ENCODE measurements at regions not wholly inside any gene's neighbourhood (a gene's known extent, or its start where the extent isn't known, plus 50 kb on each side); places are given as distances from the start of the nearest gene placed in this dataset.
"Not testable (repeated sequence)": the region's sequence is repeated elsewhere in the genome, so short reads cannot be mapped to it uniquely, and the experiment has no call there.

DNA sequence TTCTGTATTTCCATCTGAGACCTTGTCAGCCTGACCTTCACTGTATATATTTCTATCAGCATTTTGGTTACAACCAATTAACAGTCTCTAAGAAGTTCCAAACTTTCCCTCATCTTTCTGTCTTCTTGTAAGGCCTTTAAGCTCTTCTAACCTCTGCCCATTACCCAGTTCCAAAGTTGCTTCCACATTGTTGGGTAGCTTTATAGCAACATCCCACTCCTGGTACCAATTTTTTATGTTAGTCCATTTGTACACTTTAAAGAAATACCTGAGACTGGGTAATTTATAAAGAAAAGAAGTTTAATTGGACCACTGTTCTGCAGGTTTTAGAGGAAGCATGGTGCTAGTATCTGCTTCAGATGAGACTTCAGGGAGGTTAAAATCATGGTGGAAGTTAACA lies 1979.7 kb upstream of the RAG2 start:
- no peaks in the 10 kb centered on the region for H3K36me3 Mint-ChIP-seq (ENCODE audit: low read depth)
- intact Hi-C loops (cut with micrococcal nuclease): no loop called here
- no peaks in the 10 kb centered on the region for H3K4me1 Mint-ChIP-seq
- H3K4me3 Mint-ChIP-seq: no peak overlapping the region
- no peak overlapping the region for H3K27ac Mint-ChIP-seq
- no peak for DNase-seq
- H3K27me3 Mint-ChIP-seq: no peaks in the 10 kb centered on the region
- H3K9me3 Mint-ChIP-seq: no peaks in the 10 kb centered on the region

DNA sequence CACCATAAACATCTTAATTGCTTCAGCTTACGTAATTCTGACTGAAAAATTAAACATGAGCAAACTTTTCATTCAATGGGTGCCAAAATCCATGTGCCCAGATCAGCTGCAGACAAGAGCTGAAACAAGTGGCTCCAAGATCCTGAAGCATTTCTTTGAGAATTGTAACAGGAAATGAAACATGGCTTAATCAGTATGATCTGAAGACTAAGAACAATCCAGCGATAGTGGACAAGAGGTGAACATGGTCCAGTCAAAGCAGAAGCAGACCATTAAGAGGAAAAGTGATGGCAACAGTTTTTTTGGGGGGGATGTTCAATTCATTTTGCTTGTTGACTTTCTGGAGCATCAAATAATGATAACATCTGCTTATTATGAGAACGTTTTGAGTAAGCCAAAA lies 1964.5 kb upstream of the RAG2 start:
- DNase-seq: no peak
- Mint-ChIP-seq H3K9me3 (no peaks in the 10 kb centered on the region), H3K27me3 (no peaks in the 10 kb centered on the region), H3K4me3 (no peak overlapping the region), H3K27ac (no peak overlapping the region), H3K4me1 (no peaks in the 10 kb centered on the region), H3K36me3 (ENCODE audit: low read depth) (no peaks in the 10 kb centered on the region)
- intact Hi-C loops (cut with micrococcal nuclease): no loop called here

DNA sequence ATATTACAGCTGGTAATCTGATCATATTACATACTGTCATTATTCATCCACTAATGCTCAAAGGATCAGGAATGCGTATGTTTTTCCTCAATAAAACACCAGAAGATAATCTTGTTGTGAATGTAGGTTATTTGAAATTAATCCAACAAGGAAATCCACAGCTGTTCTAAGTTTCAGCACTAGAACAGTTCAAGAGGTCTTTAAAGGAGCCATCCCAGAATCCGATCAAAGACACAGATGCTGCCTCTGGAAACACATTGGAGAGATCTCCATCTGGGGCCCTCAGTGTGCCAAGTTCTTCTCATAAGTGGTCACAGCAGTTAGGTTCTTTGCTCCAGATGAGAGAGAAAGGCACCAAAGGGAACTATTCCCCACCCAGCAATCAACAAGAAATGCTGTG lies 1955.1 kb upstream of the RAG2 start:
- no peaks in the 10 kb centered on the region for H3K9me3 Mint-ChIP-seq
- DNase-seq: no peak
- no peak overlapping the region for H3K4me3 Mint-ChIP-seq
- no peak overlapping the region for H3K27ac Mint-ChIP-seq
- H3K27me3 Mint-ChIP-seq: no peaks in the 10 kb centered on the region
- intact Hi-C loops (cut with micrococcal nuclease): no loop called here
- H3K36me3 Mint-ChIP-seq (ENCODE audit: low read depth): no peaks in the 10 kb centered on the region
- H3K4me1 Mint-ChIP-seq: no peaks in the 10 kb centered on the region

DNA sequence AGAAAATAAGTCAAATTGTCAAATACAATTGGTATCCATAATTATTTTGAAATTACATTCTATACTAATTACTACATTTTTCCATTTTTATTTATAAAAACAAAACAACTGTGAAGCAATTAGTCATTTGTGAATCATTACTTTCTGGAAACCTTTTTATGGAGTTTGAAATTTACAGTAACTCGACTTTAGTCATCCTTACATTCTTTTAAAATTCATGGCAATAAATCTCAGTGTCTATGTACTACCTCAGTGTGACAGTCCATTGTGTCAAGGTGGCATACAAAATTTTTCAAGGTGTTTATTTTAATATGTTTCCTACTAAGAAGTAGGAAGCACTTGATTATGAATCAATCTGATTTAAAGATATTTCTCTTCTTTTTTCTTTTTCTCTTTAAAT lies 1949.4 kb upstream of the RAG2 start:
- no peaks in the 10 kb centered on the region for H3K36me3 Mint-ChIP-seq (ENCODE audit: low read depth)
- no peaks in the 10 kb centered on the region for H3K4me1 Mint-ChIP-seq
- H3K4me3 Mint-ChIP-seq: no peak overlapping the region
- no peaks in the 10 kb centered on the region for H3K27me3 Mint-ChIP-seq
- no peak overlapping the region for H3K27ac Mint-ChIP-seq
- peaks cover 4% of the 10 kb centered on the region for H3K9me3 Mint-ChIP-seq
- intact Hi-C loops (cut with micrococcal nuclease): no loop called here
- DNase-seq: no peak

DNA sequence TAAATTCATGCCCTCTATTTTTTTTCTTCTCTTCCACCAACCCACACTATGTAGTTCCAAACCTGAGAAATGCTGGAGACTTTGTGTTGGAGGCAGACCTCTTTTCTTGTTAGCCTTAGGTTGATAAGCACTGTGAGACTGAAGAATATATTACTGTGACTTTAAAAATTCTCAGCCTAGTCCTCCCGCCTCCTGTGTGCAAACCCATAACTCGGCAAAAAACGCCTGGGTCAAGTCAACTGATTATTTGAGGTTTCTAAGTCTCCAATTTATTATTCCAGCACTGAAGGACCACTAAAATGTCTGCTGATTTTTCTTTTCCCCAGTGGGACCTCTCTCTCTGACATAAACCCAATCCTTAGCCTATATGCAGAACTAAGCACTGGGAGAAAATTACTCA lies 1946.0 kb upstream of the RAG2 start:
- no peaks in the 10 kb centered on the region for H3K36me3 Mint-ChIP-seq (ENCODE audit: low read depth)
- no peaks in the 10 kb centered on the region for H3K4me1 Mint-ChIP-seq
- H3K27me3 Mint-ChIP-seq: no peaks in the 10 kb centered on the region
- no peak for DNase-seq
- no peak overlapping the region for H3K27ac Mint-ChIP-seq
- no peak overlapping the region for H3K4me3 Mint-ChIP-seq
- intact Hi-C loops (cut with micrococcal nuclease): no loop called here
- H3K9me3 Mint-ChIP-seq: peaks cover 4% of the 10 kb centered on the region

DNA sequence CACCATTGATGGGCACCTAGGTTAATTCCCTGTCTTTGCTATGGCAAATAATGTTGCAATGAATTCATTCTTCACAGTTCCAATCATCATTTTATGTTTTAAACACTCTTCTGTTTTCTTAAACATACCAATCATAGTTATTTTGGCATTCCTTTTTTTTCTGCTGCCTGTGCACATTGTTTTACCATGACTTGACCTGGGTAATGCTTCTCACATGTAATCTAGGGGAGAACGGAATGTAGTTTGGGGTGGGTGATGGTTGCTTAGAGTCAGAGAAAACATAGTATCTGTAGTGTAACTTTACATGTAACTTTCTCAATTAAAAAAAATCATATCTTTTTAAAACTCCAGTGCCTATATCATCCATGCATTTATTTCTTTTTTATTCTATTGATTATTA lies 1945.3 kb upstream of the RAG2 start:
- no peaks in the 10 kb centered on the region for H3K27me3 Mint-ChIP-seq
- H3K4me1 Mint-ChIP-seq: no peaks in the 10 kb centered on the region
- intact Hi-C loops (cut with micrococcal nuclease): no loop called here
- H3K36me3 Mint-ChIP-seq (ENCODE audit: low read depth): no peaks in the 10 kb centered on the region
- no peak overlapping the region for H3K27ac Mint-ChIP-seq
- no peak overlapping the region for H3K4me3 Mint-ChIP-seq
- no peak for DNase-seq
- peaks cover 4% of the 10 kb centered on the region for H3K9me3 Mint-ChIP-seq

DNA sequence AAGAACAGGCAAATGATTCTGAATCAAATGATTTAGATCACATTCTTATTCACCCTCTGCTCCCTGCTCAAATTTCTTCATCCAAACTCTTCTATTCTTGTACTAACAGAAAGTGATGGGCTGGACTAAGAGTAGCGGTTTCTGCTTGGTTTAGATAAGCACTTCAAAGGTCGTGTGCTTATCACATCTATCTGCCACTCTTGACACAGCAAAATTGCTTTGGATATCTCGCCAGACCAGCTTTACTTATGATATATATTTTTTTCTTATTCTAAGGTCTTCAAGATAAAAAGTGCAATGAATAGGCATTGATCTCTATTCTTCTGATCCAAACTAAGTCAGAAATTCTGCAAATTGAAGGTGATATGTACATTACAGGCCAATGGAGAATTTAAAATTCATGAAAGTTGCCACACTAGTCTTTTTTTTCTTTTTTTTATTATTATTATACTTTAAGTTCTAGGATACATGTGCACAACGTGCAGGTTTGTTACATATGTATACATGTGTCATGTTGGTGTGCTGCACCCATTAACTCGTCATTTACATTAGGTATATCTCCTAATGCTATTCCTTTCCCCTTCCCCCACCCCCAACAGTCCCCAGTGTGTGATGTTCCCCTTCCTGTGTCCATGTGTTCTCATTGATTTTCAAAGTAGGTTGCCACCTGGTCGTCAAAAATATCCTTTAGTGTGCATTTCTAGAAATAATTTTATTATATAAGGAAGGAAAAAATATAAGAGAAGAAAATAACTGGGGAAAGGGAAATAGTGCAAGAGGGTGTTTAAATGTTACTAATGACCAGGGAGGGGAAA lies 1941.0 kb upstream of the RAG2 start:
- Mint-ChIP-seq H3K4me3 (no peak overlapping the region), H3K4me1 (no peaks in the 10 kb centered on the region), H3K36me3 (ENCODE audit: low read depth) (no peaks in the 10 kb centered on the region), H3K27me3 (no peaks in the 10 kb centered on the region), H3K9me3 (peaks cover 4% of the 10 kb centered on the region), H3K27ac (no peak overlapping the region)
- intact Hi-C loops (cut with micrococcal nuclease): no loop called here
- no peak for DNase-seq

DNA sequence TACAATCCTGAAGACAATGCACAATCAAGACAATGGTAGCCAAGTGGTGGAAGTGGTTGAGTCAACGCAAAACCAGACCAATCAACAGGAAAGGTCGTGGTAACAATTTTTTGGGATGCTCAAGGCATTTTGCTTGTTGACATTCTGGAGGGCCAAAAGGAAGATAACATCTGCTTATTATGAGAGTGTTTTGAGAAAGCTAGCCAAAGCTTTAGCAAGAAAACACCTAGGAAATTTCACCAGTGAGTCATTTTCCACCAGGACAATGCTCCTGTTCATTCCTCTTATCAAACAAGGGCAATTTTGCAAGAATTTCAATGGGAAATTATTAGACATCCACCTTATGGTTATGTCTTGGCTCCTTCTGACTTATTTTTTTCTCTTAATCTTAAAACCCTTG lies 1932.2 kb upstream of the RAG2 start:
- DNase-seq: no peak
- Mint-ChIP-seq H3K27ac (no peak overlapping the region), H3K27me3 (no peaks in the 10 kb centered on the region), H3K4me3 (no peak overlapping the region), H3K9me3 (peaks cover 3% of the 10 kb centered on the region), H3K4me1 (no peaks in the 10 kb centered on the region), H3K36me3 (ENCODE audit: low read depth) (no peaks in the 10 kb centered on the region)
- intact Hi-C loops (cut with micrococcal nuclease): no loop called here

DNA sequence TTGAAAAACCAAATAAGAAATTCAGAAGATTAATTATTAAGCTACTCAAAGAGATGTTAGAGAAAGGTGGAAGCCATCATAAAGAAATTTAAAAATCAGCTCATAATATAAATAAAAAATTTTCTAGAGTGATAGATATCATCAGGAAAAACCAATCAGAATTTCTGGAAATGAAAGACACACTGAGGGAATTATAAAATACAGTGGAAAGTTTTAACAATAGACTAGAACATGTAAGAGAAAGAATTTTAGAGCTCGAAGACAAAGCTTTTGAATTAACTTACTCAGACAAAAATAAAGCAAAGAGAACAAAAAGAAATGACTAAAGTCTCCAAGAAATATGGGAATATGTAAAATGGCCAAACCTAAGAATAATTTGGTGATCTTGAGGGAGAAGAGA lies 1926.9 kb upstream of the RAG2 start:
- no peak overlapping the region for H3K27ac Mint-ChIP-seq
- peaks cover 6% of the 10 kb centered on the region for H3K9me3 Mint-ChIP-seq
- H3K27me3 Mint-ChIP-seq: no peaks in the 10 kb centered on the region
- DNase-seq: no peak
- intact Hi-C loops (cut with micrococcal nuclease): no loop called here
- no peaks in the 10 kb centered on the region for H3K4me1 Mint-ChIP-seq
- no peak overlapping the region for H3K4me3 Mint-ChIP-seq
- H3K36me3 Mint-ChIP-seq (ENCODE audit: low read depth): no peaks in the 10 kb centered on the region

DNA sequence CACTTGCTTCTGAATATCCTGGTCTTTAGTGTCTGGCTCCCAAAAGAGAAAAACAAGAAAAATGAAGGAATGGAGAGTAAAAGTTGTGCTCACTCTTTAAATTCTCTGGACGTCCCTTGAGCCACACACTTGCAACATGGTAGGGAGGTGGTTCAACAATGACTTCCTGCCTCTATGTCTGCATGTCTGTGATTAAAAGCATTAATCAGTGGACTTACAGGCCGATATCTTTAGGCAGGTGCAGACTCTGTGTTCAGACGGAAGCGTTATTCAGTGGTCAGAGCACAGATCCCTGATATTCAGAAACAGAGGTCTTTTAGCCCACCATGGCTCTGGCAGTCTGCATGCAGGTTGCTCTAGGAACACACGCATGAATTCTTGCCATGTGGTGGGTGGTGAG lies 1920.0 kb upstream of the RAG2 start:
- Mint-ChIP-seq H3K9me3 (peaks cover 3% of the 10 kb centered on the region), H3K27ac (no peak overlapping the region), H3K4me3 (no peak overlapping the region), H3K36me3 (ENCODE audit: low read depth) (no peaks in the 10 kb centered on the region), H3K27me3 (no peaks in the 10 kb centered on the region), H3K4me1 (no peaks in the 10 kb centered on the region)
- DNase-seq: no peak
- intact Hi-C loops (cut with micrococcal nuclease): no loop called here

DNA sequence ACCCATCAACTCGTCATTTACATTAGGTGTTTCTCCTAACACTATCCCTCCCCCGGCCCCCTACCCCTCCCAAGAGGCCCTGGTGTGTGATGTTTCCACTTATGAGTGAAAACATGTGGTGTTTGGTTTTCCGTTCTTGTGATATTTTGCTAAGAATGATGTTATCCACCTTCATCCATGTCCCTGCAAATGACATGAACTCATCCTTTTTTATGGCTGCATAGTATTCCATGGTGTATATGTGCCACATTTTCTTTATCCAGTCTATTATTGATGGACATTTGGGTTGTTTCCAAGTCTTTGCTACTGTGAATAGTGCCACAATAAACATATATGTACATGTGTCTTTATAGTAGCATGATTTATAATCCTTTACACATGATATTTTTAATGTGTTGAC lies 1914.8 kb upstream of the RAG2 start:
- H3K4me1 Mint-ChIP-seq; H3K36me3 Mint-ChIP-seq (ENCODE audit: low read depth); DNase-seq; H3K4me3 Mint-ChIP-seq; H3K27me3 Mint-ChIP-seq; intact Hi-C loops (cut with micrococcal nuclease); H3K27ac Mint-ChIP-seq; H3K9me3 Mint-ChIP-seq: not testable (repeated sequence)

DNA sequence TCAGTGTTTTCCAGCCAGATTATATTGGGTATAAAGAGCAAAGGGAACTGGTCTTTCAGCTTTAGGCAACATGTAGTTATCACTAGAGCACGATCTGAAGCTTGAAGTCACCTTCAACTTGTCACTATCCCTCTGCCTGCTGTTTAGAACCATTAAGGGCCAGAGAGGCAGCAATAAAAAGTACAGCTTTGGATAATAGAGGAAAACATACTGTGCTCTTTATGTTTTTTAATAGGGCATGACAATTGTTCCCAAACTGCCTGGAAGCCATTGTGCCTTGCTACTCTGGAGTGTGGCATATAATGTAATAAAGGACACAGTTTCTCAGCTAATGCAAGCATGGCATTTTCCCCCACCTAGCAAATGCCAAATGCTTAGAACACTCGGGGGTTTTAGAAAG lies 1912.0 kb upstream of the RAG2 start:
- intact Hi-C loops (cut with micrococcal nuclease): no loop called here
- no peaks in the 10 kb centered on the region for H3K36me3 Mint-ChIP-seq (ENCODE audit: low read depth)
- no peak for DNase-seq
- H3K27me3 Mint-ChIP-seq: no peaks in the 10 kb centered on the region
- peaks cover 3% of the 10 kb centered on the region for H3K9me3 Mint-ChIP-seq
- H3K4me3 Mint-ChIP-seq: no peak overlapping the region
- no peaks in the 10 kb centered on the region for H3K4me1 Mint-ChIP-seq
- no peak overlapping the region for H3K27ac Mint-ChIP-seq

DNA sequence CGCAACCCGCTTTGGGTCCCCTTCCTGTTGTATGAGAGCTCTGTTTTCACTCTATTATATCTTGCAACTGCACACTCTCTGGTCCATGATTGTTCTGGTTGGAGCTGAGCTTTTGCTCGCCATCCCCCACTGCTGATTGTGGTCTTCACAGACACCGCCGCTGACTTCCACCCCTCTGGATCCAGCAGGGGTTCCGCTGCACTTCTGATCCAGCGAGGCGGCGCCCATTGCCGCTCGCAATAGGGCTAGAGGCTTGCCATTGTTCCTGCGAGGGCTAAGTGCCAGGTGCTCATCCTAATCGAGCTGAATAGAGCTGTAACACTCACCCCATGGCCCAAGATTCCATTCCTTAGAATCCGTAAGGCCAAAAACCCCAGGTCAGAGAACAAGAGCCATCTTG lies 1905.8 kb upstream of the RAG2 start:
- intact Hi-C loops (cut with micrococcal nuclease): no loop called here
- DNase-seq: no peak
- Mint-ChIP-seq H3K4me3 (no peak overlapping the region), H3K4me1 (no peaks in the 10 kb centered on the region), H3K27ac (no peak overlapping the region), H3K36me3 (ENCODE audit: low read depth) (no peaks in the 10 kb centered on the region), H3K9me3 (peaks cover 9% of the 10 kb centered on the region), H3K27me3 (no peaks in the 10 kb centered on the region)

DNA sequence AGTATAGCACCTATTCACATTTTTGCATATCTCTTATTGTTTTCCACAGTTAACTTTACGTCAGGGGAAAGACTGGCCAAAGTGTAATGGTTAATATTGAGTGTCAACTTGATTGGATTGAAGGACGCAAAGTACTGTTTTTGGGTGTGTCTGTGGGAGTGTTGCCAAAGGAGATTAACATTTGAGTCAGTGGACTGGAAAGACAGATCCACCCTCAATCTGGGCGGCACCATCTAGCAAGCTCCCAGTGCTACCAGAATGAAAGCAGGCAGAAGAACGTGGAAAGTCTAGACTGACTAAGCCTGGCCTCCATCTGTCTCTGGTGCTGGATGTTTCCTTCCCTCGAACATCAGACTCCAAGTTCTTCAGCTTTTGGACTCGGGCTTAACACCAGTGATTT lies 1900.7 kb upstream of the RAG2 start:
- H3K36me3 Mint-ChIP-seq (ENCODE audit: low read depth): no peaks in the 10 kb centered on the region
- peaks cover 8% of the 10 kb centered on the region for H3K9me3 Mint-ChIP-seq
- DNase-seq: no peak
- H3K4me3 Mint-ChIP-seq: no peak overlapping the region
- no peaks in the 10 kb centered on the region for H3K27me3 Mint-ChIP-seq
- intact Hi-C loops (cut with micrococcal nuclease): no loop called here
- no peak overlapping the region for H3K27ac Mint-ChIP-seq
- H3K4me1 Mint-ChIP-seq: no peaks in the 10 kb centered on the region

DNA sequence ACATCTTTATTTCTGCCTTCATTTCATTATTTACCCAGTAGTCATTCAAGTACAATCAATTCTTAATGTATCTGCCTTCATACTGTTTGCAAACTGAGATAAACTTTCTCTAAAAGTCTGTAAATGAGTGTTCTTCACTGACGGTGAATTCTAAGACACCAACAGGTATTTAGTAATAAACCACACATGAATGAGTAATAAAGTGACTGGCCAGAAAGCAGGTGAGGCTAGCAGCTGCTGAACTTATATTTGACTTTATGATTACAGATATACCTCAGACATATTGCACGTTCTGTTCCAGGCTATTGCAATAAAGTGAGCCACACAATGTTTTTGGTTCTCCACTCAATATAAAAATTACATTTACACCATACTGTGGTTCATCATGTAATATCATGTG lies 1894.0 kb upstream of the RAG2 start:
- no peak for DNase-seq
- H3K4me3 Mint-ChIP-seq: no peak overlapping the region
- intact Hi-C loops (cut with micrococcal nuclease): no loop called here

More for the DNA sequence above, 1894.0 kb upstream of the RAG2 start:
- H3K36me3 Mint-ChIP-seq (ENCODE audit: low read depth): no peaks in the 10 kb centered on the region
- H3K27me3 Mint-ChIP-seq: no peaks in the 10 kb centered on the region
- H3K9me3 Mint-ChIP-seq: peaks cover 10% of the 10 kb centered on the region
- no peak overlapping the region for H3K27ac Mint-ChIP-seq
- no peaks in the 10 kb centered on the region for H3K4me1 Mint-ChIP-seq
